T-cell (primary cell): ENCODE measurements at regions not wholly inside any gene's neighbourhood (a gene's known extent, or its start where the extent isn't known, plus 50 kb on each side); places are given as distances from the start of the nearest gene placed in this dataset.
A peak's percentile ranks its signal among the peaks of the same experiment; 100 is the strongest.
"Not testable (repeated sequence)": the region's sequence is repeated elsewhere in the genome, so short reads cannot be mapped to it uniquely, and the experiment has no call there.

Experiments
- ATAC-seq, 4 experiments: fragments of 200-7000 bp in 3 of 4; fragments of 150-1000 bp in 1 of 4; cut with Tn5 transposase; replicated peaks in 1 of 4; 1 replicate in 3 of 4; 2 replicates in 1 of 4; pipeline ENCODE4 v1.10.0; 2021; ENCODE audit warnings: moderate library complexity in 3 of 4, mild to moderate bottlenecking in 2 of 4, moderate number of reproducible peaks in 1 of 4
- CTCF ChIA-PET, 2 donors: fragments of 300-600 bp; sonication (Branson Sonifier 250); formaldehyde crosslinking; loops; one replicate each; lab custom pipeline; 2022; ENCODE audit warnings: antibody characterized with exemption in 2 of 2; lab: Charles Lee
- POLR2A ChIA-PET, 2 donors: fragments of 300-600 bp; sonication (Branson Sonifier 250); formaldehyde crosslinking; loops; one replicate each; lab custom pipeline; 2022; ENCODE audit warnings: antibody characterized with exemption in 2 of 2; lab: Charles Lee
- DNase-seq, 35 experiments: peaks; one replicate each; pipeline versions ENCODE4 v3.0.0 to v3.0.0-alpha.2; 2013 to 2023
- H3K27ac ChIP-seq: one replicate; pipeline ENCODE4 v1.5.1; 2013; ENCODE audit warnings: low read length
- H3K27me3 ChIP-seq, 2 experiments: replicated peaks in 1 of 2; 1 replicate in 1 of 2; 2 replicates in 1 of 2; pipeline versions ENCODE4 v1.6.1 to v1.7.0; 2013; ENCODE audit warnings: low read length in 1 of 2, mixed read lengths in 1 of 2; ENCODE audit not compliant: control insufficient read depth in 2 of 2, insufficient read depth in 2 of 2; ENCODE audit errors: extremely low read depth in 1 of 2
- H3K36me3 ChIP-seq, 2 donors: 1 replicate in 1 of 2; 2 replicates in 1 of 2; pipeline versions ENCODE4 v1.6.1 to v1.7.0; 2013; ENCODE audit warnings: low read length in 1 of 2; ENCODE audit not compliant: control insufficient read depth in 2 of 2, insufficient read depth in 1 of 2; ENCODE audit errors: extremely low read depth in 1 of 2
- H3K4me1 ChIP-seq, 2 experiments: 1 replicate in 1 of 2; 2 replicates in 1 of 2; pipeline versions ENCODE4 v1.6.1 to v1.7.0; 2013; ENCODE audit warnings: low read length in 2 of 2, mixed read lengths in 1 of 2; ENCODE audit not compliant: insufficient read depth in 2 of 2, control insufficient read depth in 1 of 2; ENCODE audit errors: extremely low read depth in 1 of 2
- H3K4me3 ChIP-seq, 2 donors: 1 replicate in 1 of 2; 2 replicates in 1 of 2; pipeline versions ENCODE4 v1.5.1 to v1.7.0; 2013; ENCODE audit warnings: mild to moderate bottlenecking in 2 of 2, low read length in 1 of 2, moderate library complexity in 1 of 2; ENCODE audit not compliant: control insufficient read depth in 1 of 2; ENCODE audit errors: extremely low read depth in 1 of 2
- H3K9me3 ChIP-seq: 2 replicates; pipeline ENCODE4 v1.7.0; 2013
- H3K27ac Mint-ChIP-seq, 2 donors: one replicate each; pipeline ENCODE4 v1.8.0; 2020 to 2021; ENCODE audit warnings: mild to moderate bottlenecking in 2 of 2, mixed read lengths in 2 of 2
- H3K27me3 Mint-ChIP-seq, 2 donors: one replicate each; pipeline ENCODE4 v1.8.0; 2021 to 2022; ENCODE audit warnings: mixed read lengths in 2 of 2
- H3K36me3 Mint-ChIP-seq: one replicate; pipeline ENCODE4 v1.8.0; 2021; ENCODE audit warnings: mixed read lengths
- H3K4me1 Mint-ChIP-seq, 3 donors: one replicate each; pipeline ENCODE4 v1.8.0; 2020 to 2022; ENCODE audit warnings: mixed read lengths in 3 of 3, mild to moderate bottlenecking in 1 of 3
- H3K4me3 Mint-ChIP-seq, 3 donors: one replicate each; pipeline ENCODE4 v1.8.0; 2020 to 2022; ENCODE audit warnings: mild to moderate bottlenecking in 3 of 3, mixed read lengths in 3 of 3, moderate library complexity in 3 of 3
- H3K9me3 Mint-ChIP-seq, 3 donors: one replicate each; pipeline ENCODE4 v1.8.0; 2020 to 2022; ENCODE audit warnings: mixed read lengths in 3 of 3
- WGBS: methylation state at CpG from one replicate; pipeline ENCODE4 v1.1.5; 2013; ENCODE audit warnings: missing lambda C conversion rate; ENCODE audit not compliant: insufficient coverage; 5-methylcytosine and 5-hydroxymethylcytosine counted together

- DNase-seq, H3K4me3 ChIP-seq, H3K9me3 ChIP-seq, H3K9me3 Mint-ChIP-seq, H3K27me3 Mint-ChIP-seq, H3K27ac ChIP-seq, ATAC-seq, H3K36me3 ChIP-seq, H3K27me3 ChIP-seq, H3K4me1 ChIP-seq, H3K36me3 Mint-ChIP-seq, CTCF ChIA-PET, POLR2A ChIA-PET, H3K4me3 Mint-ChIP-seq: not testable (repeated sequence)
- Mint-ChIP-seq H3K27ac (peak overlapping the region in 1 of 2 donors; percentile 63), H3K4me1 (peaks cover 0 to 25% (median 0%) of the 10 kb centered on the region in 3 donors)
- no CpG with 5 or more reads among the region's 2 CpGs for WGBS
Measured at GRCh38 chr2:87577358-87577757, 170.5 kb upstream of the PLGLB2 start.

- H3K4me1 ChIP-seq, H3K4me3 Mint-ChIP-seq, H3K27ac Mint-ChIP-seq, H3K9me3 Mint-ChIP-seq, H3K27me3 ChIP-seq, H3K27me3 Mint-ChIP-seq, H3K9me3 ChIP-seq, H3K27ac ChIP-seq, POLR2A ChIA-PET, DNase-seq, H3K36me3 ChIP-seq, H3K4me3 ChIP-seq, CTCF ChIA-PET, ATAC-seq, H3K36me3 Mint-ChIP-seq: not testable (repeated sequence)
- H3K4me1 Mint-ChIP-seq: peaks cover 0 to 11% (median 0%) of the 10 kb centered on the region in 3 donors
- no CpG with 5 or more reads among the region's 4 CpGs for WGBS
Measured at GRCh38 chr2:87582152-87582551, 165.7 kb upstream of the PLGLB2 start.

GRCh38 chr2:87582579-87582978 lies 165.3 kb upstream of the PLGLB2 start:
- ATAC-seq, POLR2A ChIA-PET, H3K9me3 ChIP-seq, H3K4me3 ChIP-seq, H3K36me3 ChIP-seq, CTCF ChIA-PET, H3K4me3 Mint-ChIP-seq, H3K27me3 ChIP-seq, H3K36me3 Mint-ChIP-seq, H3K27ac ChIP-seq, H3K27ac Mint-ChIP-seq, H3K4me1 ChIP-seq, H3K9me3 Mint-ChIP-seq, DNase-seq, H3K27me3 Mint-ChIP-seq: not testable (repeated sequence)
- H3K4me1 Mint-ChIP-seq: peaks cover 0 to 10% (median 0%) of the 10 kb centered on the region in 3 donors

GRCh38 chr2:87583370-87583769 lies 164.5 kb upstream of the PLGLB2 start:
- H3K36me3 ChIP-seq, ATAC-seq, H3K27me3 ChIP-seq, H3K9me3 Mint-ChIP-seq, DNase-seq, H3K9me3 ChIP-seq, H3K27ac ChIP-seq, H3K27me3 Mint-ChIP-seq, CTCF ChIA-PET, POLR2A ChIA-PET, H3K4me3 Mint-ChIP-seq, H3K4me3 ChIP-seq, H3K4me1 ChIP-seq, H3K4me1 Mint-ChIP-seq, H3K36me3 Mint-ChIP-seq, H3K27ac Mint-ChIP-seq: not testable (repeated sequence)
- no CpG with 5 or more reads among the region's 2 CpGs for WGBS

- ATAC-seq, H3K36me3 ChIP-seq, H3K4me1 Mint-ChIP-seq, H3K27ac ChIP-seq, H3K27me3 Mint-ChIP-seq, H3K4me1 ChIP-seq, POLR2A ChIA-PET, H3K36me3 Mint-ChIP-seq, H3K4me3 ChIP-seq, H3K27ac Mint-ChIP-seq, H3K27me3 ChIP-seq, H3K9me3 Mint-ChIP-seq, CTCF ChIA-PET, DNase-seq, H3K9me3 ChIP-seq: not testable (repeated sequence)
- WGBS: no CpG with 5 or more reads among the region's 15 CpGs
- peak overlapping the region in 1 of 3 donors; percentile 24 for H3K4me3 Mint-ChIP-seq
Measured at GRCh38 chr2:87583803-87584202, 164.1 kb upstream of the PLGLB2 start.

- not testable (repeated sequence) for H3K4me1 Mint-ChIP-seq, H3K9me3 Mint-ChIP-seq
Measured at GRCh38 chr2:87584268-87584906, 163.5 kb upstream of the PLGLB2 start.

GRCh38 chr2:87587934-87588333 lies 160.0 kb upstream of the PLGLB2 start:
- H3K4me1 Mint-ChIP-seq, H3K27me3 ChIP-seq, H3K4me1 ChIP-seq, ATAC-seq, H3K9me3 ChIP-seq, H3K4me3 ChIP-seq, H3K27ac Mint-ChIP-seq, H3K4me3 Mint-ChIP-seq, DNase-seq, CTCF ChIA-PET, H3K36me3 ChIP-seq, POLR2A ChIA-PET, H3K36me3 Mint-ChIP-seq, H3K27ac ChIP-seq, H3K27me3 Mint-ChIP-seq, H3K9me3 Mint-ChIP-seq: not testable (repeated sequence)
- no CpG with 5 or more reads among the region's 1 CpG for WGBS

More at GRCh38 chr2:87584268-87584906, 163.5 kb upstream of the PLGLB2 start:
- H3K9me3 ChIP-seq, CTCF ChIA-PET, H3K27me3 ChIP-seq, H3K27ac ChIP-seq, POLR2A ChIA-PET, H3K36me3 Mint-ChIP-seq, H3K4me1 ChIP-seq, H3K27me3 Mint-ChIP-seq, H3K36me3 ChIP-seq: not testable (repeated sequence)
- peak overlapping the region in 1 of 2 donors; percentile 76 for H3K27ac Mint-ChIP-seq
- peak overlapping the region in 1 of 2 donors; percentile 15 for H3K4me3 ChIP-seq
- WGBS: 77% methylated on average over 14 of the region's 35 CpGs
- ATAC-seq (peak in 3 of 4 experiments; percentile 44 to 66 (median 57)), DNase-seq (peak in 1 of 35 experiments; percentile 13)
- H3K4me3 Mint-ChIP-seq: peak overlapping the region in 2 of 3 donors; percentile 24 to 54
